ENCODE measurements at regions not wholly inside any gene's neighbourhood (a gene's known extent, or its start where the extent isn't known, plus 50 kb on each side); places are given as distances from the start of the nearest gene placed in this dataset.

DNA sequence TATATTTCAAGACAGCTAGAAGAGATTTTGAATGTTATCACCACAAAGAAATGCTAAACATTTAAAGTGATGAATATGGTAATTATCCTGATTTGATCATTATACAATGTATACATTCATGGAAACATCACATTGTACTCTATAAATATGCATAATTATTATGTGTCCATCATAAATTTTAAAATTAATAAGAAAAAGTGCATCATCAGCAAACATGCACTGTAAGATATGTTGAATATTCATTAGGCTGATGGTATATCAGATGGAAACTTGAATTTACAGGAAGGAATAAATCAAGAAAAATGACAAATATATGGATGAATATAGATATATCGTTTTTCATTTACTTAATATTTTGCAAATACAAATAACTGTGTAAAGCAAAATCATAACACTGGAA is 812.1 kb upstream of the INTU start:
- no peak for DNase-seq

DNA sequence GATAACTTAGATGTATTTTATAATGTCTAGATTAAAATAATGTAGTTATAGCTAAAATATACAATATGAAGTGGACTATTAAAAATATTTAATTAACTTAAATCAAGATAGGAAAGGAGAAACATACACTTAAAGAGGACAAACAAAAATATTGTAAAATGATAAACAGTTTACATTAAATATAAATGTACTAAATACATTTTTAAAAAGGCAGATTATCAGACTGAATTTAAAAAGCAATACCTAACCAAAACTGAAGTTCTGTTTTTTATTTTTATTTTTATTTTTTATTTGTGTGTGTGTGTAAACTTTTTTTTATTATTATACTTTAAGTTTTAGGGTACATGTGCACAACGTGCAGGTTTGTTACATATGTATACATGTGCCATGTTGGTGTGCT is 811.6 kb upstream of the INTU start:
- no peak for DNase-seq

DNA sequence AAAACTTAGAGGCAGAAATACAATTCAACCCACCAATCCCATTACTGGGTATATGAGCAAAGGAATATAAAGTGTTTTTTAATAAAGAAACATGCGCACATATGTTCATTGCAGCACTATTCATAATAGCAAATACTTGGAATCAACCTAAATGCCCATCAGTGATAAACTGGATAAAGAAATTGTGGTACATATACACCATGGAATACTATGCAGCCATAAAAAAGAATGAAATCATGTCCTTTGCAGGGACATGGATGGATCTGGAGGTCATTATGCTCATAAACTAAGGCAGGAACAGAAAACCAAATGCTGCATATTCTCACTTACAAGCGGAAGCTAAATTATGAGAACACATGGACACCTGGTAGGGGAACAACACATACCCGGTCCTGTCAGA is 807.7 kb upstream of the INTU start:
- DNase-seq = no peak

DNA sequence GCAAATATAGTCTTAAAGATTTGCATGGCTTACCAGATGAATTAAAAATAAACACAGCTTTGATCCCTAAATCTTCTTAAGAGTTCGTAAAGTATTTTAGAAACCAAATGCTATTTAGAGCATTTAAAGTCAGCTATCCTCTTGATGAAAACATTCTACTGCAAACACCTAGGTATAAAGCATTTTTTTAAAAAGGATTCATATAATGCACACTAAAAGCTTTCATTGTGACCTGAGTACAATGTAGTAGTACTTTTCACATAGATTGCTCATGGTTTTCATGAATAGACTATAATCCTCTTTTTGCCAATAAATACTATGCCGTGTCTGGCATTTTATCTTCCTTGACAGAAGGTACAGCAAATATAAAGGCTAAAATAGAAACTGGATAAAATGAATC is 805.1 kb upstream of the INTU start:
- no peak for DNase-seq

DNA sequence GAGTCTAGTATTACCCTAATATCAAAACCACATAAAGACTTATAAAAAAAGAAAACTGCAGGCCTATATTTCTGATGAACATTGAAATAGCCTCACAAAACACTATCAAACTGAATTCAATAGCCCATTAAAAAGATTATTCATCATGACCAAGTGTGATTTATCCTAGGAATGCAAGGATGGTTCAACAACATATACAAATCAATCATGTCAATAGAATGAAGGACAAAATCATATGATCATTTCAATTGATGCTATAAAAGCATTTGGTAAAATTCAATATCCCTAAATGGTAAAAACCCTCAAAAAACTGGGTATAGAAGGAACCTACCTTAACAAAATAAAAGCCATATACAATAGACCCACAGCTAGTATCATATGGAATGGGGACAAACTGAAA is 797.9 kb upstream of the INTU start:
- DNase-seq = no peak

DNA sequence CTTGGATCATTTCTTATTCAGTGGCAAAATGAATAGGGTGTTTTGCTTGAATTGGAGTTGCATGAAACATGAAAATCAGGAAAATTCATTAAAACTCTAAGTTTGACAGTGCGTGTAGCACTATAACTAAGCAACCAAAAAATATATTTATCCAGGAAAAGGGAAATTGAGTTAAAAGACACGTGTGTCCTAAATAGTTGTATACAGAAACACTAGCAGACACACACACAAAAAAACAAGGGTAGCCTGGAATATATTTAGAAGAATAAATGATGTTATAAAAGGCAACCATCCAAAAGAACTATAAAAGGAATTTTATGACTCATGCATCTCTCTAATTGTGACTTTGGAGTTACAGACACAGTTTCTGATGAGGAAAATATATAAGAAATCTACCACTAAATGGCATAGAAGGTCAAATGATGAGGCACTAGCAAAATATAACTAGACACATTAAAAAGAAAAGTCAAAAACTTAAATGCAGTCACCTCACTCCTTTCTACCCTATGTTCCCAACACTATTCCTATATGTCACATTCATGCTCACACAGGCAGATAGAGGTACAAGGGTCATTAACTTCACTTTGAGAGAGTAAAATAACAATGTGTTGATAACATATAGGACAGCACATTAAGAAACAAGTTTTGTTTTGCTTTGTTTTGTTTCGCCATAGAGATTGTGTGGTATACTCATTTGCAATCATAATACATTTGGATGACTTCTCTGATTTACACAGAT is 793.6 kb upstream of the INTU start:
- DNase-seq = no peak

DNA sequence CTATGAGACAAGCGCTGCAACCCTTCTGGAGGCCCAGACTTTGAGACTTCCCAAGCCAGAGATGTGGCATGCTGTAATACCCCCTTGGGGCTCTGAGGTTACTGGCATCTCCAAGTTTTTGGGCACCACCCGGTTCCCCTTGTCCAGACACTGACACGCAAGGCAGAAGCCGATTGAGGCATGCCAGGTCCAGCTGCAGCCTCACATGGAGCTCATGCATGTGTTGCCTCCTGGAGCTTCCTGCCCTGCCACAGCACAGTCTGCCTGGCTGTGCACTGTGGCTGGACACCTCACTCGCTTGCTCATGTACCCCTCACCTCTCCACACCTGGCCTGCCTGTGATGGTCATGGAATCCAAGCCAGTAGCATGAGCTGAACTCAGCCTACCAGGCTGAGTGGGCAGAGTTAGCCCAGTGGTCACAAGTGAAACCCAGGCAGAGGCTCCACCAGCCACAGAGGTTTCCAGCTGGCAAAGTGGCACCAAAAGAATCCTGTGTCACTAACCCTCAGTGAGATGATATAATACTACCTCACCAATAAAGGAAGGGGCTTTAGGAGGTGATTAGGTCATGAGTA is 789.2 kb upstream of the INTU start:
- DNase-seq = no peak

DNA sequence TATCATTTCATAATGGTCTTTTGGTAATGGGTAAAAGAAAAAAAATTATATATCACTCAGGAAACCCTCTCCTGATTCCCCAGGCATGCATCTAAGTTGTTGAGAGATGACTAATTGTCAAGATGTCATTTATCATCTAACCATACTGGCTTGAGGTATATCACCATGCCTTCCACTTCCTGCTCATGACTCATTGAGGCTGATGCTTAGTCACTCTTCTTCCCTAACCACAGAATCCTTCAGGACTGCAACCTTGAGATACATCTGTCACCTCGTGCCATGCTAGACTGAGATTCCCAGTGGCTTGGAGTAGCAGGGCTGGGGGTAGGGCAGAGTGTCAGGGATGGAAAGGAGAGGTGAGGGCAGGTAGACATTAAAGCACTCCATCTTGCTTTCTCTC is 782.5 kb upstream of the INTU start:
- no peak for DNase-seq

DNA sequence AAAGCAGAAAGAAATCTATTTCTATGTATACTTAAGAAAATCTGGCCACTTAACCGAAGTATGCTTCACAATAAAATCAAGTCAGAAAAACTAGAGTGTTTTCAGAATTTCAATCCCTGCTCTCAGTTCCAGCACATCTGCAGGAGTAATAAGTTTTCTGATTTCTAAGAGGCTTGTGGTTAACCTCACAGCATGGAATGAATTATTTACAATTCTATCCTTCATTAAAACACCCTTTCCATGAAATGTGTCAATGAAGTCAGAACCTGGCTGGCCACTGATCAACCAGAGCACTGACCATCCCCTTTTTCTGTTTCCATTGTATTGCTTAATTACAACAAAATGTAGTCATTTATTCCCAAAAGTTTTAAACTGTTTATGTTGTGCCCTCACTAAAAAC is 781.4 kb upstream of the INTU start:
- no peak for DNase-seq

DNA sequence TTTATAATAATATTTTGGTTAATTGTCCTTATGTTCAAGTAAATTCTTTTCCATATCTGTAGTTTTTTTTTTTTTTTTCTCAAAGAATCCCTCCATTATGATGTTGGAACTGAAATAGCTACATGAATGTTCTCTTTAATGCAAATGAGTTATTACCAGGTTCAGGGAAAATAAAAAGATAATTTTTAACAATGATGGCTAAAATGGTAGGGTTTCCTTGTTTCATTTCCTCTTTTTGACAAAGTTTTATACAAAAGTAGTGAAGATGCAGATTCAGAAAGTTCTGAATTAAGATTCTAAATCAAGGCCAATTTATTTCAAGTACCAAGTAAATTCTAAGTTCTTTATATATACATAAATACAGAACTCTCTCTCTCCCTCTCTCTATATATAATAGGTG is 779.0 kb upstream of the INTU start:
- DNase-seq = no peak

DNA sequence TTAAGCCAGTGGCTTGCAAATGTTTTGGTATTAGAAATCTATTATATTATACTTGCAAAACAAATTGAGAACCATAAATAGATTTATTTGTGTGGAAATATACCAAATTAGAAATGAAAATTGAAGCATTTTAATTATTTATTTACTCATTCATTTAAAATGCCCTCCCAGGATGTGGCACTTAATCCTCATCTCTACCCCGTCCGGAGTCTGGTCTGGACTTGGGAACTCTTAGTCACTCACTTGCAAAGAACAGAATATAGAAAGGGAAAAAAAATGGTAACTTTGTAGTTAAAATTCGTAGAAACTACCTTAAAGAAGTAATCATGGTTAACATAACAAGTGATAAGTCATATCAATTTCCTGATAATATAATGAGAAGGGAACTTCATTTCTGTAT is 775.9 kb upstream of the INTU start:
- no peak for DNase-seq

DNA sequence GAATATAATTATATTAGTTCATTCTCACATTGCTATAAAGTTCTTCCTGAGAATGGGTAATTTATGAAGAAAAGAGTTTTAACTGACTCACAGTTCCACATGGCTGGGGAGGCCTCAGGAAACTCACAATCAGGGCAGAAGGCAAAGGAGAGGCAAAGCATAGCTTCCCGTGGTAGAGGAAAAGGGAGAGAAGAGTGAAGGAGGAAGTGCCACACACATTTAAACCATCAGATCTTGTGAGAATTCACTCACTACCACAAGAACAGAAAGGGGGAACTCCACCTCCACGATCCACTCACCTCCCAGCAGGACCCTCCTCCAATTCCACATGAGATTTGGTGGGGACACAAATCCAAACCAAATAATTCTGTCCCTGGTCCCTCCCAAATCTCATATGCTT is 773.4 kb upstream of the INTU start:
- DNase-seq = no peak

DNA sequence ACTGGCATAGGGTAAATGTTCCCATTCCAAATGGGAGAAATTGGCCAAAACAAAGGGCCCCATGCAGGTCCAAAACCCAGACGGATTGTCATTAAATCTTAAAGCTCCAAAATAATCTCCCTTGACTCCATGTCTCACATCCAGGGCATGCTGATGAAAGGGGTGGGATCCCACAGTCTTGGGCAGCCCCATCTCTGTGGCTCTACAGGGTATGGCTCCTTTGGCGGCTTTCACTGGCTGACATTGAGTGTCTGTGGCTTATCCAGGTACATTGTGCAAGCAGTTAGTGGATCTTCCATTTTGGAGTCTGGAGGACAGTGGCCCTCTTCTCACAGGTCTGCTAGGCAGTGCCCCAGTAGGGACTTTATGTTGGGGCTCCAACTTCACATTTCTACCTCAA is 772.9 kb upstream of the INTU start:
- DNase-seq = no peak

DNA sequence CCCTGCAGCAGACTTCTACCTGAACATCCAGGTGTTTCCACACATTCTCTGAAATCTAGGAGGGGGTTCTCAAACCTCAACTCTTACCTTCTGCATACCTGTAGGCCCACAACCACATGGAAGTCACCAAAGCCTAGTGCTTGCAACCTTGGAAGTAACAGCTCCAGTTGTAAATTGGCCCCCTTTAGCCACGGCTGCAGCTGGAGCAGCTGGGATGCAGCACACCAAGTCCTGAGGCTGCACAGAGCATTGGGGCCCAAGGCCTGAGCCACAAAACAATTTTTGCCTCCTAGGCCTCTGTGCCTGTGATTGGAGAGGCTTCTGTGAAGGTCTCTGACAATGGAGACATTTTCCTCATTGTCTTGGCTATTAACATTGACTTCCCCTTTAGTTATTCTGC is 772.4 kb upstream of the INTU start:
- DNase-seq = no peak

DNA sequence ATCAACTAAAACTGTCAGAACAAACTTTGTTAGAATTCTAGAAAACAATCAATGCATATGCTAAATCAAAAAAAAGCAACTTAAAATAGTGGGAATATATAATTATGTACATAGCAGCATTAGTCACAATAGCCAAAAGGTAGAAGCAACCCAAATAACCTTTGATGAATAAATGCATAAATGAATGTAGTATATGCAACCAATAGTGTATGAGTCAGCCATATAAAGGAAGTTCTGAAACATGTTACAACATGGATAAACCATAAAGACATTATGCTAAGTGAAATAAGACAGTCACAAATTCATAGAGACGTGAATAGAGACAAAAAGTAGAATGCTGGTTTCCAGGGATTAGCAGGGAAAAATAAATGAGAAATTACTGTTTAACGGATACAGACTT is 762.8 kb upstream of the INTU start:
- DNase-seq = no peak

DNA sequence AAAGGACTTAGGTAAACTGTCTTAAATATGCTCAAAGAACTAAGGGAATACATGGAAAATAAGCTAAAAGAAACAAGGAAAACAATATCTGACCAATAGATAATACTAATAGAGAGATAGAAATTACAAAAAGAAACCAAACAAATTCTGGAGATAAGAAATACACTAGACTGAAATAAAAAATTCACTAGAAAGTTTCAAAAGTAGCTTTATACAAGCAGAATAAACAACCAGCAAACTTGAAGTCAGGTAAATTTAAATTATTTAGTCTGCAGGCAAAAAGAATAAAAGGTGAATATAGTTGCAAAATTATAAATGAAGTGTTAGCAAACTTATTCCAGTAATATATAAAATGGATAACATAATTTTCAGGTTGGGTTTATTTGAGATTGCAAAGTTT is 760.9 kb upstream of the INTU start:
- DNase-seq = no peak

DNA sequence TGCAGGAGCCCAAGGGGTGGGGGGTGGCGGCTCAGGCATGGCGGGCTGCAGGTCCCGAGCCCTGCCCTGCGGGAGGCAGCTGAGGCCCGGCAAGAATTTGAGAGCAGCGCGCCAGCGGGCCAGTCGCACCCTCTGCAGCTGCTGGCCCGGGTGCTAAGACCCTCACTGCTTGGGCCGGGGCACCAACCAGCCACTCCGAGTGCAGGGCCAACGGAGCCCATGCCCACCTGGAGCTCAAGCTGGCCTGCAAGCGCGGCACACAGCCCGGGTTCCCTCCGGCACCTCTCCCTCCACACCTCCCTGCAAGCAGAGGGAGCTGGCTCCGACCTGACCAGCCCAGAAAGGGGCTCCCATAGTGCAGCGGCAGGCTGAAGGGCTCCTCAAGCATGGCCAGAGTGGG is 758.2 kb upstream of the INTU start:
- DNase-seq = no peak

DNA sequence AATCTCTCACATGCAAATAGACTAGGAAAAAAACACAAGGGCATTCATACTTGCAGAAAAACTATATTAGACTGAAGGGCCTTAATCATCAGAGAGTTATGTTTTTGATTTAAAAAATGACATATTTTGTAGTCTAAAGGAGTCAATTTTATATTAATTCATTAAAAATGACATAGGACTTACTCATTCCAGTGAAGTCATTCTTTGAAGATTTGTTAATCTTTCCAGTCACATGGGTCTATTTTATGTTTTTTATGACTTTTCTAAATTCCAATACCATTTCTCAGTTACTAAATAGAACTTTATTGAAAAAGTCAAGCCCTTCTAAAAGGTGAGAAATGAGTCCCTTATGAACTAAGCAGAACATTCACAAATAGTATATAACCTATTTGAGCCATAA is 743.8 kb upstream of the INTU start:
- DNase-seq = no peak

DNA sequence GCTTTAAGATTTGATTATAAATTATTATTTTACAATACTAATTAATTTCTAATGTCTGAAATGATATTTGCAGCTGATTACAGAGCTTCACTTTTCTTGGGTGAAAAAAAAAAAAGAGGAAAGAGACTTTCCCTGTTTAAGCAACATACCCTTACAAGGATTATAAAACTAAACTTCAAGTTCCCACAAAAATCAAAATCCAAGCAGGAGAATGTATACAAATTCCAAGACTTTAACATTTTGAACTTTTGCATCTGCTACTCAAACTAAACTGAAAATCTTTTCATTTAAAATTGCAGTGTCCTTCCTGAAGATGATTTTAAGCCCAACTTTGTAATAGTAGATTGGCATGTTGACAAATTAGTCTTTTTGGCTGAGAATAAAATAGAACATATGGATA is 742.4 kb upstream of the INTU start:
- no peak for DNase-seq

DNA sequence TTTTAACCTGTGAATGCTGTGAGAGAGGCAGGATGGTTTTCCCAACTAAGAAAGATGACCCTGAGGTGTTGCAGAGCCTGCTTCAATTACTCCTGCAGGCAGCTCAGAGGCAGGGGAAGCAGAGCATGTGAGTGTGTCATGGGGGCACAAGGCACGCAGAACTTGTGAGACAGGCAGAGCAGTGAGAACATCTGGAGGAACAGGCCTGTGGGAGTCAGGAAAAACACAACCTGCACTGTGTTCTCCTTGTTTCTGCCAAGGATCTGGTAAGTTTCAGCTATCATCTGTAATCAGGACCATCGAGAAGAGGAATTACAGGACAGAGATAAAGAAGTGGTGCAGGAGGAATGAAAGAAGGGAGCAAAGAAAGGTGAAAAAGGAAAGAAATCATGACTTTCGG is 741.8 kb upstream of the INTU start:
- no peak for DNase-seq

DNA sequence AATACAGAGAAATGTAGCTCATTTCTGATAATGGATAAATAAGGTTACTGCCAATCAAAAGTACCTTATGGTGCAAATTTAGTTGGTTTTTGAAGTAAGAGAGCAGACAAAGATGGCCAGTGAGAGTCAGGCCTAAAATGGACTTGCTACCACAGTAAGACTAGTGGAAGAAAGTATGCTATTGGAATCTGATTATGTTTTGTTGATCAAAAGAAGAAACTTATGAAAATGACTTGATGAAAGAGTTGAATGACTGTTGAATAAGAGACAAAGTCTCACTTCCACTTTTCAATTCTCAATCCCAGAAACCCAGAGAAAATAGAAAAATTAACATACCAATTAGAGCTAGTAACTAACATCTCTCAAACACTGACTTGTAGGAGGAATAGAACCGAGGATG is 737.8 kb upstream of the INTU start:
- DNase-seq = no peak

DNA sequence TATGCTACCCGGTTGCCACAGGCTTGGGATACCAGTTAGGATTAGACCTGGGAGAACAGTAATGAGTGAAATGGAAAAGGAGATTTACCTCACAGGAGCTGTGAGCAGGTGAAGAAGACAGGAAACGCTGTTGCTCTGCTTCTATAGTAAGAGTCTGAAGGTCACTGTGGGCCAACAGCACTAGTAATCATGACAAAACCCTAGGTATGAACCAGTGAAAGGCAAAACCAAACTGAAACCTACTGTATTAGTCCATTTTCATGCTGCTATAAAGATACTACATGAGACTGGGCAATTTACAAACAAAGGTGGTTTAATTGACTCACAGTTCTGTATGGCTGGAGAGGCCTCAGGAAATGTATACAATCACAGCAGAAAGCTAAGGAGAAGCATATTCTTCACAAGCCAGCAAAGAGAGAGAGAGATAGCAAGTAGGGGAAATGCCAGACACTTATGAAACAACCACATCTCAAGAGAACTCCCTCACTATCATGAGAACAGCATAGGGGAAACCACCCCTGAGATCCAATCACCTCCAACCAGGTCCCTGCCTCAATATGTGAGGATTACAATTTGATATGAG is 736.7 kb upstream of the INTU start:
- DNase-seq = no peak

DNA sequence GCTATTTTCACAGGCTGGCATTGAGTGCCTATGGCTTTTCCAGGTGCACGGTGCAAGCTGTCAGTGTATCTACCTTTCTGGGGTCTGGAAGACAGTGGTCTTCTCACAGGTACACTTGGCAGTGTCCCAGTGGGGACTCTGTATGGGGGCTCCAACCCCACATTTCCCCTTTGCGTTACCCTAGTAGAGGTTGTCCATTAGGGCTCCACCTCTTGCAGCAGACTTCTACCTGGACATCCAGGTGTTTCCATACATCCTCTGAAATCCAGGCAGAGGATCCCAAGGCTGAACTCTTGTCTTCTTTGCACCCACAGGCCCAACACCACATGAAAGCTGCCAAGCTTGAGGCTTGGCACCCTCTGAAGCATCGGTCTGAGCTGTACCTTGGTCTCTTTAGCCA is 735.7 kb upstream of the INTU start:
- no peak for DNase-seq

DNA sequence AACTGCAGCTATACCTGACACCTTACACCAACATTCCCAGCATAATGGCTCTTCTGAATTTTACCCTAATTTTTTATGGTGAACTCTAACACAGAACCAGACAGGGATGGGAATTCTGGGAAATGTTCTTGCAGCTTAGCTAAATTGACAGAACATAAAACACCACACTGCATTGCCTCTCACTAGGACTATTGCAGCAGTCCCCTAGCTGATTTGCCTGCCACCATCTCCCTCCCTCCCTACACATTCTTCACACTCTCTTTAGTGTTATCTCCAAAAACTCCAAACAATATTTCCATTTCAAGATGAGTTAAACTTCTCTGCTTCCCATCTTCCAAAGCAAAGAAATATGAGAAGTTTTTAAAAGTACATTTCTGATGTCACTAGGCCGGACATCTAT is 733.9 kb upstream of the INTU start:
- DNase-seq = no peak

DNA sequence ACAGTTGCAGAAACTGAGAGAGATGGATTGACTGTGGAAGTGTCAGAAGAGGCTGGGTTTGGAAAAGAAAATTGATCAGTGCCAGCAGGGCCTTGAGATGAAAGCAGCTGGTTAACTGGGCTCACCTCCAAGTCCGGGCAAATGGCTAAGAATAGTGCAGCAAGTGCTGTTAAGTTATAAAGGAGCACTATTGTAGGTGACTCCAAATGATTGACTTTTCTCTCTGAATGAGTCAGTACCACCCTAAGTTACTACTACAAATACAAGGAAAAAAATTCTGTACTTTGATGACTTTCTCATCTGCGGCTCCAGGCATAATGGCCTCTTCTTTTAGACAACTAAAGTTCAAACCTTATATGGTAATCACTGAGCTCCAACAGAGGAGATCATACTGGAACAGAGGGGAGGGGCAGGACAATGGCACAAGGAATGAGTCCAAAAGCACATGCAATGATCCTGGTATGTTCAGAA is 733.4 kb upstream of the INTU start:
- DNase-seq = no peak
